Loucy (cell line): ENCODE measurements at regions not wholly inside any gene's neighbourhood (a gene's known extent, or its start where the extent isn't known, plus 50 kb on each side); places are given as distances from the start of the nearest gene placed in this dataset.

Experiments
- H2AFZ ChIP-seq: fragments of 200-600 bp; sonication (generic); 2 replicates; pipeline ENCODE4 v1.6.0; 2016; ENCODE audit warnings: antibody characterized with exemption, mild to moderate bottlenecking, low read length, moderate library complexity
- H3F3A ChIP-seq: fragments of 200-600 bp; 2 replicates; pipeline ENCODE4 v1.6.0; 2016; ENCODE audit warnings: antibody characterized with exemption, low read depth, mild to moderate bottlenecking
- H3K27me3 ChIP-seq: fragments of 200-600 bp; sonication (generic); 2 replicates; pipeline ENCODE4 v1.6.1; 2014; ENCODE audit warnings: low read length, mild to moderate bottlenecking; ENCODE audit not compliant: insufficient read depth, poor library complexity, severe bottlenecking
- H3K36me3 ChIP-seq: fragments of 200-600 bp; sonication (generic); 2 replicates; pipeline ENCODE4 v1.6.1; 2016; ENCODE audit warnings: low read length; ENCODE audit not compliant: insufficient read depth
- H3K4me1 ChIP-seq: fragments of 200-600 bp; sonication (generic); 2 replicates; pipeline ENCODE4 v1.5.1; 2014; ENCODE audit warnings: low read length, mild to moderate bottlenecking; ENCODE audit not compliant: insufficient read depth, poor library complexity, severe bottlenecking
- H3K4me2 ChIP-seq: fragments of 200-600 bp; sonication (generic); 2 replicates; pipeline ENCODE4 v1.6.0; 2014; ENCODE audit warnings: antibody characterized with exemption, low read length, low read depth, mild to moderate bottlenecking; ENCODE audit not compliant: poor library complexity, severe bottlenecking
- H3K4me3 ChIP-seq: fragments of 200-600 bp; sonication (generic); 2 replicates; pipeline ENCODE4 v1.5.1; 2014; ENCODE audit warnings: low read length, mild to moderate bottlenecking, mixed read lengths; ENCODE audit not compliant: poor library complexity, severe bottlenecking
- H3K79me2 ChIP-seq: fragments of 200-600 bp; sonication (generic); 2 replicates; pipeline ENCODE4 v1.6.1; 2014; ENCODE audit warnings: low read length; ENCODE audit not compliant: insufficient read depth
- H3K9ac ChIP-seq: fragments of 200-600 bp; sonication (generic); 2 replicates; pipeline ENCODE4 v1.6.0; 2014; ENCODE audit warnings: mild to moderate bottlenecking, low read depth, low read length, moderate library complexity; ENCODE audit not compliant: poor library complexity, severe bottlenecking
- H3K9me2 ChIP-seq: fragments of 200-600 bp; sonication (generic); replicated peaks from 2 replicates; pipeline ENCODE4 v1.6.1; 2016; ENCODE audit warnings: low read depth, low read length, mixed read lengths
- H3K9me3 ChIP-seq: fragments of 200-600 bp; sonication (generic); 2 replicates; pipeline ENCODE4 v1.6.1; 2014; ENCODE audit warnings: mild to moderate bottlenecking, antibody characterized with exemption, low read length, low read depth; ENCODE audit not compliant: insufficient read depth
- H4K20me1 ChIP-seq: fragments of 200-600 bp; sonication (generic); 2 replicates; pipeline ENCODE4 v1.6.0; 2014; ENCODE audit warnings: antibody characterized with exemption, low read length, mild to moderate bottlenecking; ENCODE audit not compliant: insufficient read depth, poor library complexity, severe bottlenecking
- CTCF ChIP-seq: fragments of 200-600 bp; sonication (generic); conservative IDR thresholded peaks from 2 replicates; pipeline ENCODE4 v1.5.1; 2014; ENCODE audit warnings: mild to moderate bottlenecking, antibody characterized with exemption, low read length
- EZH2phosphoT487 ChIP-seq: fragments of 200-600 bp; IDR thresholded peaks from 2 replicates; pipeline ENCODE4 v1.6.1; 2018; ENCODE audit warnings: antibody characterized with exemption, mild to moderate bottlenecking, moderate library complexity, borderline replicate concordance

GRCh38 chr15:91521548-91521947 is 332.0 kb upstream of the SLCO3A1 start:
- H3K9ac ChIP-seq: no peak overlapping the region
- no peaks in the 10 kb centered on the region for H3K27me3 ChIP-seq
- H3K4me3 ChIP-seq: no peak overlapping the region
- H3F3A ChIP-seq: no peaks in the 10 kb centered on the region
- no peaks in the 10 kb centered on the region for H3K36me3 ChIP-seq
- no peak overlapping the region for H3K4me2 ChIP-seq
- no peaks in the 10 kb centered on the region for H3K4me1 ChIP-seq
- no peaks in the 10 kb centered on the region for H4K20me1 ChIP-seq
- no peaks in the 10 kb centered on the region for H3K9me3 ChIP-seq
- TF ChIP-seq CTCF: no peak
- no peak for TF ChIP-seq EZH2phosphoT487
- H2AFZ ChIP-seq: no peak overlapping the region
- no peaks in the 10 kb centered on the region for H3K79me2 ChIP-seq
- H3K9me2 ChIP-seq: no peaks in the 10 kb centered on the region

- Histone ChIP-seq H3F3A (no peaks in the 10 kb centered on the region), H3K9me2 (no peaks in the 10 kb centered on the region), H3K27me3 (no peaks in the 10 kb centered on the region), H3K4me2 (no peak overlapping the region), H3K4me1 (no peaks in the 10 kb centered on the region), H3K36me3 (no peaks in the 10 kb centered on the region), H3K4me3 (no peak overlapping the region), H3K9me3 (no peaks in the 10 kb centered on the region), H3K79me2 (no peaks in the 10 kb centered on the region), H2AFZ (no peak overlapping the region), H3K9ac (no peak overlapping the region), H4K20me1 (no peaks in the 10 kb centered on the region)
- TF ChIP-seq CTCF (no peak), EZH2phosphoT487 (no peak)
Observed at GRCh38 chr15:91521996-91522395, 331.5 kb upstream of the SLCO3A1 start.

- Histone ChIP-seq H4K20me1 (no peaks in the 10 kb centered on the region), H3K27me3 (no peaks in the 10 kb centered on the region), H3F3A (no peaks in the 10 kb centered on the region), H3K4me1 (no peaks in the 10 kb centered on the region), H3K9me3 (no peaks in the 10 kb centered on the region), H3K4me3 (no peak overlapping the region), H3K9ac (no peak overlapping the region), H3K36me3 (no peaks in the 10 kb centered on the region), H3K9me2 (no peaks in the 10 kb centered on the region), H3K4me2 (no peak overlapping the region), H2AFZ (0 out of 2 replicates have a peak overlapping the region, but pooled peaks have one; percentile 57), H3K79me2 (no peaks in the 10 kb centered on the region)
- TF ChIP-seq EZH2phosphoT487: no peak
- peak; percentile 70 for TF ChIP-seq CTCF
Observed at GRCh38 chr15:91522605-91523332, 330.7 kb upstream of the SLCO3A1 start.
